ENCODE measurements at regions not wholly inside any gene's neighbourhood (a gene's known extent, or its start where the extent isn't known, plus 50 kb on each side); places are given as distances from the start of the nearest gene placed in this dataset.

DNA sequence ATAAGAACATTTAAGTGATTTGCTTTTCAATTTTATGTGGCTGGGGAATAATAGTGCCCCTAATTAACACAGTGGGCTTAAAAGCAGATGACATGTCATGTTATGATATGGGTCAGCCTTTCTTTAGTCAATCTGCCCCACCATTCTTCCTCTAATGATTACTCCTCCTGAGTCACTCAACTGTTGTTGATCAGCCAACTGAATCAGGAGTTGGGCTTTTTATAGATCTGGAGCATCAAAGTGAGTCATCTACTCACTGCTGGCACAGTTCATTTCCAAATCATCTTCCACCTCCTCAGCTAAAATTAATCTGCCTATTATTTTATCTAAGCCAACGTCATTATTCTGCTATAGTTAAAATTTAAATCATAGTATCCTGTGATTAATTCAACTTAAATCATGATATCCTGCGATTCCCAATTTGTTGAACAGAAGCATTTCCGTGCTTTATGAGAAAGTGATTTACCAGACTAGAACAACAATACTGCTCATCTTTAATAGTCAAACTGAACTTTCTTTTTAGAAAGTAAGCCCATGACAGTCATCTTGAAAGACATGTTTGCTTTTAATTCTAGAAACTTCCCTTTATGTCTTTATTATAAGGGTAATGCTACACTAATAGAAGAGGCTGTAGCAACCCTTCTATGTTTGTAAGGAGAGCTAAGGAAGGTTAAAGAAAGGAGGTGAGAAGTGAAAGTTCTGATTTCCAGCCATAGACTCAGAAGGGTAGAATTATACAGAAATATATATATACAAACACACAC lies 551.4 kb downstream of the TBC1D4 start:
- DNase-seq = peak; percentile 19

DNA sequence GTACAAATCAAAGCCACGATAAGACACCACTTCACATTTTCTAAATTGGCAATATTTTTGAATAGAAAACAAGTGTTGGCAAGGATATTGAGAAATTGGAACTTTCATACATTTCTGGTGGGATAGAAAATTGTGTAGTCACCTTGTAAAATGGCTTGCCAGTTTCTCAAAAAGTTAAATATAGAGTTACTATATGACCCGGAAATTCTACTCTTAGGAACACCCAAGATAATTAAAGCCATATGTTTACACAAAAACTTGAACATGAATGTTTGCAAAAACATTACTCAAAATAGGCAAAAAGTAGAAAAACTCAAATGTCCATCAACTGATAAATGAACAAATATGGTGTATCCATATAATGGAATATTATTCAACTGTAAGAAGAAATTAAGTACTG lies 552.5 kb downstream of the TBC1D4 start:
- no peak for DNase-seq

DNA sequence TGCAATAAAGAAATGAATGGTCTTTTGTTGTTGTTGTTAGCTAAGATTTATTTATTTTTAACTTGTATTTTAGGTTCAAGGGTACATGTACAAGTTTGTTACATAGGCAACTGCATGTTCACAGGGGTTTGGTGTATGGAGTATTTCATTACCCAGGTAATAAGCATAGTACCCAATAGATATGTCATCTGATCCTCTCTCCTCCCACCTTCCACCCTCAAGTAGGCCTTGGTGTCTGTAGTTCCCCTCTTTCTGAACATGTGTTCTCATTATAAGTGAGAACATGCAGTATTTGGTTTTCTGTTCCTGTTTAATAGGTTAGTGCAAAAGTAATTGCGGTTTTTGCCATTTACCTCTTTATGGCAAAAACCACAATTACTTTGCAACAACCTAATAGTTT lies 554.1 kb downstream of the TBC1D4 start:
- DNase-seq = no peak

DNA sequence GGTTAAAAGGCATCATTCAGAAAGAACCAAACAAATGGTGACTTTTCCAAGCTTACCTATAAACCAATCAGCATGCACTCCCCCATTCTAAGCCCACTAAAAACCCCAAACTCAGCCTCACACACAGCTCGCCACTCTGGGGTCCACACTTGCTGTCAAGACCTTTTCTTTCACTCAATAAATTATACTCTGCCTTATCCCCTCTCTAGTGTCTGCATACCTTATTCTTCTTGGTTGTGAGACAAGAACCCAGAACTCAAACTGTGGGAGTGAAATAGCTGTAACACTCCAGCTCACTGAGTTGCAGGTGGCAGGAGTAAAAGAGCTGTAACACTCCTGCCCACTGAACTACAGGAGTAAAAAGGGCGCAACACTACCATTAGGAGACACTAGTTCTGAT lies 559.0 kb downstream of the TBC1D4 start:
- DNase-seq = no peak

DNA sequence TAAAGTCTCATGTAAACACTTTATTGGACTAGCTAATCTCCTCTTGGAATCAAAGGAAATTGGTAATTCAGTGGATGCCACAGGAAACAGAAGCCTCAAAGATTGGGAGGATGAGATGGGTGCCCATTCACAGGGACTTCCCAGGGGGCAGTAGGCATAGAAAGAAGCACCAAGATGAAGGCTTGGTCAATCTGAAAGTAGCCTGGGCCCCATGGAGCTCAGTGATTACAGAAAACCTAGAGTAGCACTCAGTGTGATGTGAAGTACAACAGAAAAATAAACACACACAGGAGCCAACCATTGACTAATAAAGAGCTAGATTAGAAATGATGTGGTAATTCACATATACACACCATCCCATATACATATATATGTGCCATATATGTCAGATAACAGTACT lies 560.6 kb downstream of the TBC1D4 start:
- no peak for DNase-seq

DNA sequence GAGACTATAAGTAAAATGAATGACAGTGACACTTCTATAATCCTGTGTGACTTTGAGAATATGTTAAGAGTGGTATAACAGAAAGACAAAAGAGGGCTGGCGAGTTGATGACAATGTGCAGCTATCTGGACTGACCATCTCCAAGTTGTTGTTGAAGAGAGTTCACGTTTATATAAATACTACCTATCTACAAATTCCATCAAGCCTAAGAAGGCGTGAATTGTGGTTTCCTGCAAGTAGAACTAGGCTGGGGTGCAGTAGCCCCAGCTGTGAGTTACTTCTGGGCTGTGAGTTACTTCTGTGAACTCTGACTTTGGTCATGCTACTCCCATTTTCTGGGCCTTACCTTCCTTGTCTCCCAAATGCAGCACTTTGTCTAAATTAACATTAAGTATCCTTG lies 561.0 kb downstream of the TBC1D4 start:
- no peak for DNase-seq

DNA sequence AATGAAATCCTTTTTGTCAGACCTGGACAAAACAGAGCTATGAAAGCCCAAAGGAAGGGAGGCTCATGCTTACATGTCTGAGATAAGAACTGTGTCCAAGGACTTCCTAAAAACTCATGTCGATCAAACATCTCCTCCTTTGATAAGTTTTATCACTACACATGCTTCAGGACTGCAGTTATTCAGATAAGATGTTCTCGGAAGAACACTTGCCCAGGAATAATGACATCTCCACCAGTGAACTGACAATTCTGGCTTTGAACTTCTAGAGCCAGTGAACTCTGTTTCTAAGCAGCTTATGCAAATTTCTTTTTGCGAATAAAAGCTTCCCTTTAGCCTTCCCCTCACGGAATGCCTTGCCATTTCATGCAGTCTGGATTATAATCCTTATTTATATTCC lies 561.6 kb downstream of the TBC1D4 start:
- no peak for DNase-seq

DNA sequence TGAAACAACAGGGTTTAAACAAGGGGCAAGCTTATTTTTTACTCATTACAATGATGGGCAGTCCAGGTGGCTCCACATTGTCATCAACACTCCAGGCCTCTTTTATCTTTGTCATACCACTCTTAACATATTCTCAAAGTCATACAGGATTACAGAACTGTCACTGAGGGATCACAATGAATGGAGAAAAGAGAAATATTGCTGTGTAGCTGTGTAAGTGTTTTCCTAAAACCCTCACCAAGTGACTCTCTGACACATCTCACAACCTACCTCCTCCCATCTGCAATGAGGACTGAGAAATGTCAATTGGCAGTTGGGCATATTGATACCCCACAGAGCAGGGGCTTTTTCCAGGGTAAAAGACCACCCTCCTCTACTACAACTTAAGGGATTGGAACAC lies 562.1 kb downstream of the TBC1D4 start:
- no peak for DNase-seq

DNA sequence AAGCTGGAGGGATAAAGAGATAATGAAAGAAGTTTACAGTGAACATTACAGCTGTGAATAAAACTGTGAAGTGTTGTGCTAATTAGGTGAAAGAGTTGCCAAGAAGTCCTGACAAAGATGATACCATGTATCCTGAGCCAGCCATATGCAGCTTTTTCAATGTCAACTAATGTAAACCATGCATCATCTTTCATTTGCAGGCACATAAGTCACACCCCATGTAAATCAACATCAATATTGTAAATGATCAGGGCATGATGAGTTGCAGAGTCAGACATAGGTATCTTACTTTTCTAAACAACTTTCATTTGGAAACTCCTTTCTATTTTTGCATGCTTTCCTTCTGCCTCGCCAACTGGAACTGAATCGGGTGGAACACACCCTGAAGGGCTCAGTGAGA lies 569.1 kb downstream of the TBC1D4 start:
- no peak for DNase-seq

DNA sequence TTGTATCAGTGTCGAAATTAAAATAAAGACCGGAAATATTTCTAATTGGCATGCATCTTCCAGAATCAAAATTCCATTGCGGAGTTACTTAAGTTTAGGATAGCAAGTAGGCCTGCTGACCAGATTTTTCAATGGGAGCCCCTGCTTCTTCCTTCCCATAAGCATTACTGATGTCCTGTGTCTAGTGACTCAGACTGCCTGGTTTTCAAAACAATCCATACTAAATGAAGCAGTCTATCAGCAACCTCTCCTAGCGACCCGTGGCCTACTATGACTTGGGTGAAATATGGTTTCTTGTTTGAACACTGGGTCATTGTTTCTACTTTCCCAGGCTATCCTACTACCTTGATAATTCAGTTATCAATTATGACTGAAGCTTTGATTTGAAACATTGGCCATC lies 571.6 kb downstream of the TBC1D4 start:
- DNase-seq = no peak

DNA sequence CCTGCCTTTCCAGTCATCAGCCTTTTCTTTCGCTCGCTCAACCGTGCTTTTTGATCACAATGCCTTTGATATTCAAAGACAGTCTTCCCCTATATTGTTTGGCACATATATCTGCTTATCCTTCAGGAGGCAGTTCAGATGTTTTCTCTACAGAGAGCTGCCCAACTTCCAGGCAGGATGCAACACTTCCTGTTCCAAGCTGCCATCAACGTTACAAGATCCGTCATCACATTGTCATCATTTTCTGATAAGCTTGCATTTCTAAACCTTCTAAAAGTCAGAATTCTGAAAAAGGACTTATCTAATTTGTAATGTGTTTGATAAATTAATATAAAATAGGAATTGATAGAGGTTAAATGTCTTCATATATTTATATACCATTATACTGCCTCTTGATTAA lies 574.2 kb downstream of the TBC1D4 start:
- DNase-seq = no peak

DNA sequence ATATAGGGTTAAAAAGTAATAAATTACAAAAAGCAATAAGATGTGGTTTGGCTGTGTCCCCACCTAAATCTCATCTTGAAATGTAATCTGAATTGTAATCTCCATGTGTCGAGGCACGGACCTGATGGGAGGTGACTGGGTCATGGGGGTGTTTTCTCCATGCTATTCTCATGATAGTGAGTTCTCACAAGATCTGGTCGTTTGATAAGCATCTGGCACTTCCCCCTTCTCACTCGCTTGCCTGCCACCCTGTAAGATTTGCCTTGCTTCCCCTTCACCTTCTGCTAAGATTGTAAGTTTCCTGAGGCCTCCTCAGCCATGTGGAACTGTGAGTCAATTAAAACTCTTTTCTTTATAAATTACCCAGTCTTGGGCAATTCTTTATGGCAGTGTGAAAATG lies 577.4 kb downstream of the TBC1D4 start:
- DNase-seq = no peak

DNA sequence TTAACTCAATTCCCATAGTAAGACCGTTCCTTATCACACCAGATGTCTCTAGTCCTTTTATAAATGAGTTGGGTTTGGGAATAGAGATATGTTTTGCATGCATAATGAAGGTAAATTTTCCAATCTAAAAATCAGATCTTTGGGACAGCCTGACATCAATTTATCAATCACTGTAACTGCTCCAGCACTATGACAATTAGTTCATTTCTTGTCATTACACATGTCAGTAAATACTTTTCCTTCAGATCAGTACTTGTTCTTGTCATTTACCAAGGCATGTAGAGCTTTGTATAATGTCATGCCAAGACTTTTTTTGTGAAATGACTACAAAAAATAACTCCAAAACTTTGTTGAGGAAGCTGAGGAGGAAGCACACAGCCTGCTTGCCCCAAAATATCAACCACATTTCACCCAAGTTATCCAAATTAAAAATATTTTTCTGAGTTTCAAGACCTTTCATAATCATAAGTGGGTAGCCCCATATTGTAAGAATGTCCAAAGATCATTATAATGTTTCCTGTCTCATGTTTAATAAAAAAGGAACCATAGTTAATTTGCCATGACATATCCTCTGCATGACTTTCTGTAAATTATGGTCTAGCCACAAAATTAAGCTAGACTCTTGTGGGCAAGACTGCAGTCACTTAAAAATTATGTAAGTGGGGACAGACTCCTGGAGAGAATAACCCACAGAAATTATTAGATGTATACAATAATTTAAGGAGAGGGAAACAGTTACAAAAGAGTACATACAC lies 586.8 kb downstream of the TBC1D4 start:
- no peak for DNase-seq

DNA sequence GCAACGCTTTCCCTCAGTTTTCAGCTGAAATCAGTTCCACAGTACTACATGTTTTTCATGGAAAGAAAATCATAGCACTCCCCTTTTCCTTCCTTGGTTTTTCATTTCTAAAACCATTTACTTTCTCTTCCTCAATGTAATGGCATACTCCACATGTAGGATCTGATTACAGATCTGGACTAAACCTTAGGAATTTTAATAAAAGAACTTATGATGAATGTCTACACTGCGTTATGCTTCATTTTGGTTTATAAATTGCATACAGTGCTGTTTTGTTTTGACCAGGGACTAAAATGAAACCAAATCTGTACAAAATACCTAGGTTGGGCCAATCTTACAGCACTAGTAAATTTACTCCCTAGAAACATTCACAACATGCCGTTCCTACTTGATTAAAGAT lies 589.9 kb downstream of the TBC1D4 start:
- DNase-seq = no peak

DNA sequence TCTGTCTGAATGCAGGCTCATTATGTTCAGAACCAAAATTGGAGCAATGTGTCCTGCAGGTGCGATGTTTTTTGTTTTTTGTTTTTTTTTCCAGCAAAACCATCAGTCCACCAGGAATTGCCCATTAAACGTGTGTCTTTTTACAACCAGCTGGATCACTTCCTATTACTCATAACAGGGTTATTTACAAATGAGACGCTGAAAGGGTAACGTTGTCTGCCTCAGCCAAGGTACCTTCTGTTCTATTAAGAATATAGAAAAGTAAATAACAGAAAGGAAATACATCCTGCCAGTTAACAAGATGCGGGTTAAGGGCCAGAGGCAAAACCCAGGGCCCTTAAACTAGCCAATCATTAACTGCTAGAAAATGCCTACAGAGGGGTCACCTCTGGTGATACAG lies 590.4 kb downstream of the TBC1D4 start:
- no peak for DNase-seq

DNA sequence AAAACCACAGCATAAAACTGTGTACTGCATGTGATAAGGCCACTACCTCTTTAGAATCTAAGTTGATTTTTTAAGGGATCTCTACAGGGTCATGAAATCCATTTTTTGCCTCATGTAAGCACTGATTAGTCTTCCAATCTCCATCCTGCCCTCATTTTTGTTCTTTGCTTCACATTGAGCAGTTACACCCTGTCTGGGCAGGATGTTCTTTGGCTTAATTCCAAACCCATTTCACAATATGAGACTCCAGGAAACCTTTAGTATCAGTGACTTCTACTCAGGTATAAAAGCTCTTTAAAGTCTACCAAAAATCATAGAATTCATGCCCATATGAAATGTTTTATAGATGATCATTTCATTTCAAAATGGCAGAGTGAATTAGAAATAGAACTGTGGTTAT lies 592.6 kb downstream of the TBC1D4 start:
- DNase-seq = no peak

DNA sequence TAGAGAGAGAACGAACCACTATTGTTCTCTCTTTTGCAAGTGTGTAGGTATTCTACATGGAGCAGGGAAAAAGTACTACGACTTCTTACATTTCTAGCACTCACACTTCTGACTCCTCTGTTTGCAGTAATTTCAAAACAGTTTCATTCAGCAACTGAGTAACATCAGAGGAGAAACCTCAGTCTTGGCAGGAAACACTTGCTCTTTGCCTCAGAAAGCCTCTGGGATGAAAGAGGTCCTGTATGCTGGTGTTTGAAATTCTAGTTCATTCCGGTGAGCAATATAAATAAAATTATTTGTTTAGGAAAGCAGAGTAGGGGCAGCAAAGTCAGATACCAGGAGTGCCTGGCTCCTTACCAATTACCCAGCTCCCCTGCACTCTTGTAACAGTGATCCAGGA lies 595.5 kb downstream of the TBC1D4 start:
- no peak for DNase-seq

DNA sequence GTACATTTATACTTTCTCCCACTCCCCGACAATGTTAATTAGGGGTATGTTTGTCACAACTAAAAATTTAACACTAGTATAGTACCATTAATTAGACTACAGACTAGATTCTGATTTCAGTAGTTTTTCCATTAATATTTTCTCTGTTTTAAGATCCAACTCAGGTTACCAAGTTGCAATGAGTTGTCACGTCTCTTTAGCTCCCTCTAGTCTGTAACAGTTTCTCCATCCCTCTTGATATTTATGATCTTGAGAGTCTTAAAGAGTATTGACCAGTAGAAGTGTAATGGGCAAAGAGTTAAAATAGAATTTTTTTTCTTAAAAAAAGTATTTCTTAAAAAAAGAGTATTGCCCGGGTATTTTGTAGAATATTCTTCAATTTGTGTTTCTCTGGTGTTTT lies 598.1 kb downstream of the TBC1D4 start:
- no peak for DNase-seq

DNA sequence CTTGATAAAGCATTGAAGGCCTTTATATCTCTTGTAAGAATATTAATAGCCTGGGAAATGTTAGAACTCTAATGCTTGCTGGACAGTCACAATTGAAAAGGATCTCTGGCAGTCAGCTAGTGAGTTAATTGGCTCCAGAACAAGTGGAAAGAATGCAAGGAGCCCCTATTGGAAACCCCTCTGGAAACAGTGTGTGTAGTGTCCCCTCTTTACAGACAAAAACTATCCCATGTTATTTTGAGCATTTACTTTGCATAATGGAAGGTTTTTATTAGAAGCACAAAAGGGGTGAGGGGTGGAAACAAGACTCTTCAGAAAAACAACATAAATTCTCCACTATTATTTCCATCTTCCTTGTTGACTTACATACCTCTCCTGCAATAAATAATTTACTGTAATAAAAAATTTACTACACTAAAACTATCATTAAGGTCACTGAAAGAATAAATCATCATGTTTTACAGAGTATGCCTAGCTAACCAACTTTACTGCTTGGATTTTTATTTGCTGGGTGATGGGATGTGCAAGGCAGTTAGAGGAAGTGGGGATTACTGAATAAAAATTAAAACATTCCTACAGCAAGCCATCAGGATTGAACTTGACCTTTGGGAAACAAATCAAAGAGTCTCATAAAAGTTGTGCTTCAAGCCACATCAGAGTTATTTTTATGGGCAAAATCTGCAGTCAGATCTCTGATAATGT lies 610.4 kb downstream of the TBC1D4 start:
- DNase-seq = no peak

DNA sequence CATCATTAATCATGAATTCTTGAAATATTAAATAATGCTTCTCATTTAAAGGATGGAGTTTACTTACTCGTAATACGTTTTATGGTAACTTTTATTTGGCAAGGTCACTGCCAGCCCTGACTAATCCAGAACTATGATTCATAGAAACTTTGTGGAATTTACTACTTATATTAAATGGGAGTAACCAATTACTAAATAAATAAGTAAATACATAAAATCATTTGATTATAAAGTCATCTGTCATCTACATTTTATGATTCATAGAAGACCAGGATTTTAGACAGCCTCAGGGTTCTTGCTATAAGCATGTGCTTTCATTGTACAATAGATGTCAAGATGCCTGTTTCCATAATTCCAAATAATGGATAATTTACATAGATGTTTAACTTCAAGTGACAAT lies 611.1 kb downstream of the TBC1D4 start:
- no peak for DNase-seq

DNA sequence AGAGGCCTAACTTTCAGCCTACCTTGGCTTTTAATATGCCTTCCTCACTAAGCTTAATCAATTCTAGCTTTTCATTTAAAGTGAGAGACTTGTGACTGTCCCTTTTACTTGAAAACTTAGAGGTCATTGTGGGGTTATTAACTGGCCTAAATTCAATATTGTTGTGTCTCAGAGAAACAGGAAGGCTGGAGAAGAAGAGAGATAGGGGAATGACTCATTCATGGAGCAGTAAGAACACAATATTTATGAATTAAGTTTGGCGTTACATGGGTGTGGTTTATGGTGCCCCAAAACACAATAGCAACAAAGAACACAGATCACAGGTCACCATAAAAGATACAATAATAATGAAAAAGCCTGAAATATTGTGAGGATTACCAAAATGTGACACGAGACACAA lies 612.1 kb downstream of the TBC1D4 start:
- no peak for DNase-seq

DNA sequence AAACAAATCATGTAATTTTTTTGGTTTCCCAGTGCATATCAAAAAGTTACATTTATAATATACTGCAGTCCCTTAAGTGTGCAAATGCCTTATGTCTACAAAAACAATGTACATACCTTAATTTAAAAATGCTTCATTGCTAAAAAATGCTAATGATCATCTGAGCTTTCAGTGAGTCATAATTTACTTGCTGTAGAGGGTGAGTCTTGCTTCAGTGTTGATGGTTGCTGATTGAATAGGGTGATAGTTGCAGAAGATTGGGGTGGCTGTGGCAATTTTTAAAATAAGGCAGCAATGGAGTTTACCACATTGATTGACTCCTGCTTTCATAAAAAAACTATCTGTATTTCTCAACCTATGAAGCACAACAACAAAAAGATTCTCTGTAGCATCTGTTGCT lies 613.9 kb downstream of the TBC1D4 start:
- no peak for DNase-seq

DNA sequence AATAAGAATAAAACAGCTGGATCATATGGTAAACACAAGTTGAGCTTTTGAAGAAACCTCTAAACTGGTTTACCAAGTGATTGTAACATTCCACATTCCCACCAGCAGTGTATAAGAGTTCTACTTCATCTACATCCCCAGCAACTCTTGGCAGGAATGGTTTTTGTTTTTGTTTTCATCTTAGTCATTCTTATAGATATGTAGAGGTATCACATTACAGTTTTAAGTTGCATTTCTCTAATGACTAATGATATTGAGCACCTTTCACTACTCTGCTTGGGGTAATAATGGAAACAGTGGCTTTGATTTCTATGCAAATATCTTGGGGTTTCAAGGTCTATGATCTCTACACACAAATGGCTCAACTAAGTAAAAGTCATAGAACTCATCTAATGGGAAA lies 614.5 kb downstream of the TBC1D4 start:
- DNase-seq = no peak

DNA sequence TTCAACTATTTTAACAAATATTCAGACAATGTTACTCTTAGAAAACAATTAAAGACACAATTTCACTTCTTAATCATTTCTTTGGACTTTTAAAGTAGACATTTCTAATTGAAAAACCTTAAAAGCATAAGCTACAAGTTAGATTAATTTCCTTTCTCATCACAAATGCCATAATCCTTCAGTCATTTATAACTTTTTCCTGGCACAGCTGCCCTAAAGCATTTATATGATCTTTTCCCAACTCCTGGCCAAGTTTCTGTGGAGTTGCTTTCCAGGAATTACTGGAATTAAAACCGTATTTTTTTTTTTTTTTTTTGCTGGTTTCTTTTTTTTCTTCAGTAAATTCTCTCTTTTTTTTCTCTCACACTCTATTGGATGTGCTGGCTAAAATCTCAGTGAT lies 615.9 kb downstream of the TBC1D4 start:
- DNase-seq = no peak
